HCT116 (cell line): ENCODE measurements at regions not wholly inside any gene's neighbourhood (a gene's known extent, or its start where the extent isn't known, plus 50 kb on each side); places are given as distances from the start of the nearest gene placed in this dataset.
A peak's percentile ranks its signal among the peaks of the same experiment; 100 is the strongest.

Experiments used
- ATAC-seq: fragments of 200-7000 bp; cut with Tn5 transposase; 2 replicates; pipeline ENCODE4 v1.9.1; 2020; ENCODE audit warnings: mild to moderate bottlenecking, moderate library complexity
- BruUV-seq: library from RNA; stranded (reverse); fragments of 400-500 nt; replicated peaks from 2 replicates; lab custom pipeline; 2021; lab: Mats Ljungman, UMichigan
- CTCF ChIA-PET: fragments of 300-600 bp; sonication (Branson Sonifier 250); formaldehyde crosslinking; loops from one replicate; lab custom pipeline; 2021; ENCODE audit warnings: antibody characterized with exemption; lab: Charles Lee
- POLR2A ChIA-PET: fragments of 300-600, 350-600 bp; sonication (Branson Sonifier 250); formaldehyde crosslinking; loops from one replicate; lab custom pipeline; 2021; ENCODE audit warnings: antibody characterized with exemption; lab: Charles Lee
- RAD21 ChIA-PET, 2 experiments: fragments of 300-600 bp; sonication (Branson Sonifier 250); formaldehyde crosslinking; loops; one replicate each; lab custom pipeline; 2023; ENCODE audit warnings: low total read pairs in 2 of 2; ENCODE audit not compliant: uncharacterized antibody in 2 of 2, unreplicated experiment in 2 of 2, low non-redundant PET in 1 of 2; lab: Charles Lee
- DNase-seq: peaks from one replicate; pipeline ENCODE4 v3.0.0-alpha.2; 2010; ENCODE audit warnings: low read depth, low spot score
- H2AFZ ChIP-seq: fragments of 200-600 bp; shearing (Covaris generic), sonication (generic); 2 replicates; pipeline ENCODE4 v1.6.1; 2017; ENCODE audit warnings: low read depth, mixed run types, mixed read lengths, antibody characterized with exemption, low read length; ENCODE audit not compliant: poor library complexity, severe bottlenecking
- H3K27ac ChIP-seq: 2 replicates; pipeline ENCODE4 v1.5.1; 2012; ENCODE audit warnings: low read depth, low read length
- H3K27me3 ChIP-seq: fragments of 200-600 bp; sonication (generic); 2 replicates; pipeline ENCODE4 v1.6.1; 2016; ENCODE audit warnings: mixed run types, low read length, mixed read lengths; ENCODE audit not compliant: insufficient read depth
- H3K36me3 ChIP-seq, 2 experiments: fragments of 200-500 bp in 1 of 2; fragments of 200-600 bp in 1 of 2; sonication (Bioruptor generic) in 1 of 2; sonication (generic) in 1 of 2; 2 replicates each; pipeline versions ENCODE4 v1.5.1 to v1.6.1; 2014 to 2016; ENCODE audit warnings: low read length in 2 of 2, inconsistent platforms in 1 of 2, mixed read lengths in 1 of 2, mixed run types in 1 of 2; ENCODE audit not compliant: insufficient read depth in 2 of 2, control insufficient read depth in 1 of 2
- H3K4me1 ChIP-seq, 2 experiments: fragments of 200-600 bp in 1 of 2; sonication (generic) in 1 of 2; 2 replicates each; pipeline versions ENCODE4 v1.5.1 to v1.6.1; 2012 to 2017; ENCODE audit warnings: low read length in 2 of 2, inconsistent platforms in 1 of 2, mild to moderate bottlenecking in 1 of 2, mixed read lengths in 1 of 2, mixed run types in 1 of 2, moderate library complexity in 1 of 2; ENCODE audit not compliant: insufficient read depth in 2 of 2, control insufficient read depth in 1 of 2
- H3K4me2 ChIP-seq: fragments of 200-600 bp; sonication (generic); 2 replicates; pipeline ENCODE4 v1.6.1; 2017; ENCODE audit warnings: mixed run types, low read length, mixed read lengths
- H3K4me3 ChIP-seq, 2 experiments: fragments of 200-600 bp in 1 of 2; sonication (generic) in 1 of 2; replicated peaks in 1 of 2; 2 replicates each; pipeline ENCODE4 v1.5.1; 2011 to 2016; ENCODE audit warnings: low read length in 2 of 2, control low read depth in 1 of 2, low read depth in 1 of 2, mild to moderate bottlenecking in 1 of 2, mixed read lengths in 1 of 2, mixed run types in 1 of 2
- H3K79me2 ChIP-seq: fragments of 200-600 bp; sonication (generic); 2 replicates; pipeline ENCODE4 v1.6.1; 2017; ENCODE audit warnings: mild to moderate bottlenecking, mixed run types, low read length, moderate library complexity, mixed read lengths; ENCODE audit not compliant: insufficient read depth
- H3K9ac ChIP-seq: fragments of 200-600 bp; sonication (generic); 2 replicates; pipeline ENCODE4 v1.6.1; 2016; ENCODE audit warnings: low read length, mixed read lengths
- H3K9me2 ChIP-seq: fragments of 200-600 bp; sonication (generic), shearing (Covaris generic); 2 replicates; pipeline ENCODE4 v1.6.1; 2017; ENCODE audit warnings: mixed run types, mild to moderate bottlenecking, moderate library complexity; ENCODE audit not compliant: insufficient read depth
- H3K9me3 ChIP-seq, 2 experiments: fragments of 200-500 bp in 1 of 2; fragments of 200-600 bp in 1 of 2; sonication (Bioruptor generic) in 1 of 2; sonication (generic) in 1 of 2; 2 replicates each; pipeline ENCODE4 v1.6.1; 2014 to 2017; ENCODE audit warnings: low read length in 2 of 2, mixed read lengths in 2 of 2, inconsistent platforms in 1 of 2, low read depth in 1 of 2, mild to moderate bottlenecking in 1 of 2, mixed run types in 1 of 2, moderate library complexity in 1 of 2; ENCODE audit not compliant: control insufficient read depth in 1 of 2, insufficient read depth in 1 of 2
- H4K20me1 ChIP-seq: fragments of 200-600 bp; sonication (generic), shearing (Covaris generic); 2 replicates; pipeline ENCODE4 v1.6.1; 2017; ENCODE audit warnings: mixed run types, mild to moderate bottlenecking, moderate library complexity; ENCODE audit not compliant: insufficient read depth
- CBX3 ChIP-seq: IDR thresholded peaks from 2 replicates; pipeline ENCODE4 v1.6.1; 2012; ENCODE audit warnings: low read depth
- CEBPB ChIP-seq: IDR thresholded peaks from 2 replicates; pipeline ENCODE4 v1.6.1; 2012; ENCODE audit warnings: low read depth
- ELF1 ChIP-seq: IDR thresholded peaks from 2 replicates; pipeline ENCODE4 v1.6.1; 2012; ENCODE audit warnings: low read depth, borderline replicate concordance
- EZH2 ChIP-seq: fragments of 200-600 bp; sonication (generic); IDR thresholded peaks from 2 replicates; pipeline ENCODE4 v1.6.1; 2017; ENCODE audit warnings: antibody characterized with exemption, mixed run types
- EZH2phosphoT487 ChIP-seq: fragments of 200-600 bp; IDR thresholded peaks from 2 replicates; pipeline ENCODE4 v1.6.1; 2018; ENCODE audit warnings: antibody characterized with exemption, borderline replicate concordance
- POLR2A ChIP-seq: IDR thresholded peaks from 2 replicates; pipeline ENCODE4 v1.7.0; 2011; ENCODE audit warnings: borderline replicate concordance; ENCODE audit not compliant: insufficient read depth, insufficient read length; ENCODE audit errors: extremely low read depth
- SRF ChIP-seq: IDR thresholded peaks from 2 replicates; pipeline ENCODE4 v1.6.1; 2012; ENCODE audit warnings: low read depth
- ZNF274 ChIP-seq: fragments of 200-500 bp; sonication (Bioruptor generic); IDR thresholded peaks from 2 replicates; pipeline ENCODE4 v1.6.1; 2014; ENCODE audit warnings: mild to moderate bottlenecking, low read depth, low read length, inconsistent platforms
- intact Hi-C: fragments of 100-400 bp; cut with micrococcal nuclease; formaldehyde crosslinking; loops from 2 replicates; pipeline ENCODE4 v1.10.0; 2022
- TF ChIP-seq, protein P1 (sequence below), 3 experiments: fragments of 200-600 bp in 1 of 3; sonication (generic) in 1 of 3; IDR thresholded peaks in 2 of 3; conservative IDR thresholded peaks in 1 of 3; 2 replicates each; pipeline ENCODE4 v1.5.1; 2012 to 2017; ENCODE audit warnings: low read depth in 2 of 3, low read length in 2 of 3, antibody characterized with exemption in 1 of 3, borderline replicate concordance in 1 of 3, control low read depth in 1 of 3, mild to moderate bottlenecking in 1 of 3, mixed read lengths in 1 of 3, mixed run types in 1 of 3, moderate library complexity in 1 of 3; ENCODE audit not compliant: insufficient read depth in 1 of 3
- TF ChIP-seq, protein P2 (sequence below): IDR thresholded peaks from 2 replicates; pipeline ENCODE4 v1.6.1; 2012; ENCODE audit warnings: low read depth

GRCh38 chr21:35963920-35964451 is 96.3 kb downstream of the SETD4 start:
- no peaks in the 10 kb centered on the region for H3K79me2 ChIP-seq
- H3K27ac ChIP-seq: no peak overlapping the region
- no peak overlapping the region for H3K9ac ChIP-seq
- H3K27me3 ChIP-seq: no peaks in the 10 kb centered on the region
- ChIA-PET CTCF (no interaction called here), RAD21 (no interaction called here)
- no peaks in the 10 kb centered on the region for H3K9me2 ChIP-seq
- no peaks in the 10 kb centered on the region for H4K20me1 ChIP-seq
- H3K4me2 ChIP-seq: no peak overlapping the region
- no TSS peak for BruUV-seq
- H2AFZ ChIP-seq: no peak overlapping the region
- intact Hi-C loops: no loop called here
- peak; percentile 33 for TF ChIP-seq POLR2A
- TF ChIP-seq, protein P1, sequence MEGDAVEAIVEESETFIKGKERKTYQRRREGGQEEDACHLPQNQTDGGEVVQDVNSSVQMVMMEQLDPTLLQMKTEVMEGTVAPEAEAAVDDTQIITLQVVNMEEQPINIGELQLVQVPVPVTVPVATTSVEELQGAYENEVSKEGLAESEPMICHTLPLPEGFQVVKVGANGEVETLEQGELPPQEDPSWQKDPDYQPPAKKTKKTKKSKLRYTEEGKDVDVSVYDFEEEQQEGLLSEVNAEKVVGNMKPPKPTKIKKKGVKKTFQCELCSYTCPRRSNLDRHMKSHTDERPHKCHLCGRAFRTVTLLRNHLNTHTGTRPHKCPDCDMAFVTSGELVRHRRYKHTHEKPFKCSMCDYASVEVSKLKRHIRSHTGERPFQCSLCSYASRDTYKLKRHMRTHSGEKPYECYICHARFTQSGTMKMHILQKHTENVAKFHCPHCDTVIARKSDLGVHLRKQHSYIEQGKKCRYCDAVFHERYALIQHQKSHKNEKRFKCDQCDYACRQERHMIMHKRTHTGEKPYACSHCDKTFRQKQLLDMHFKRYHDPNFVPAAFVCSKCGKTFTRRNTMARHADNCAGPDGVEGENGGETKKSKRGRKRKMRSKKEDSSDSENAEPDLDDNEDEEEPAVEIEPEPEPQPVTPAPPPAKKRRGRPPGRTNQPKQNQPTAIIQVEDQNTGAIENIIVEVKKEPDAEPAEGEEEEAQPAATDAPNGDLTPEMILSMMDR (IDR thresholded peaks at IDR 0.05 in 2 of 3, conservative IDR thresholded peaks at IDR 0.05 in 1 of 3; ENCODE audit: borderline replicate concordance in 1 of 3, insufficient read depth in 1 of 3, low read depth in 2 of 3, low read length in 2 of 3): no peak
- TF ChIP-seq, all 23 proteins: peak for 1
- ATAC-seq (no peak), DNase-seq (no peak)
- no peak overlapping the region for H3K4me3 ChIP-seq
- POLR2A ChIA-PET: interaction anchor here (1.6 kb wide), 1 partner anchor 16 kb away, joined by 3 read pairs; no protein-coding TSS in a partner anchor
- H3K36me3 ChIP-seq: no peaks in the 10 kb centered on the region
- H3K4me1 ChIP-seq: no peaks in the 10 kb centered on the region
- H3K9me3 ChIP-seq: no peaks in the 10 kb centered on the region

GRCh38 chr21:35962917-35963316 is 97.4 kb downstream of the SETD4 start:
- H3K9me2 ChIP-seq: no peaks in the 10 kb centered on the region
- H3K36me3 ChIP-seq: no peaks in the 10 kb centered on the region
- no peak overlapping the region for H3K27ac ChIP-seq
- H3K27me3 ChIP-seq: no peaks in the 10 kb centered on the region
- intact Hi-C loops: no loop called here
- ATAC-seq: no peak
- DNase-seq: no peak
- no peak overlapping the region for H3K4me3 ChIP-seq
- POLR2A ChIA-PET: no interaction called here
- H3K9me3 ChIP-seq: no peaks in the 10 kb centered on the region
- no peak overlapping the region for H2AFZ ChIP-seq
- CTCF ChIA-PET: no interaction called here
- H3K9ac ChIP-seq: no peak overlapping the region
- RAD21 ChIA-PET: no interaction called here
- H3K4me1 ChIP-seq: no peaks in the 10 kb centered on the region
- H3K4me2 ChIP-seq: no peak overlapping the region
- BruUV-seq: no TSS peak
- no peaks in the 10 kb centered on the region for H4K20me1 ChIP-seq
- H3K79me2 ChIP-seq: no peaks in the 10 kb centered on the region
- TF ChIP-seq, protein P2, sequence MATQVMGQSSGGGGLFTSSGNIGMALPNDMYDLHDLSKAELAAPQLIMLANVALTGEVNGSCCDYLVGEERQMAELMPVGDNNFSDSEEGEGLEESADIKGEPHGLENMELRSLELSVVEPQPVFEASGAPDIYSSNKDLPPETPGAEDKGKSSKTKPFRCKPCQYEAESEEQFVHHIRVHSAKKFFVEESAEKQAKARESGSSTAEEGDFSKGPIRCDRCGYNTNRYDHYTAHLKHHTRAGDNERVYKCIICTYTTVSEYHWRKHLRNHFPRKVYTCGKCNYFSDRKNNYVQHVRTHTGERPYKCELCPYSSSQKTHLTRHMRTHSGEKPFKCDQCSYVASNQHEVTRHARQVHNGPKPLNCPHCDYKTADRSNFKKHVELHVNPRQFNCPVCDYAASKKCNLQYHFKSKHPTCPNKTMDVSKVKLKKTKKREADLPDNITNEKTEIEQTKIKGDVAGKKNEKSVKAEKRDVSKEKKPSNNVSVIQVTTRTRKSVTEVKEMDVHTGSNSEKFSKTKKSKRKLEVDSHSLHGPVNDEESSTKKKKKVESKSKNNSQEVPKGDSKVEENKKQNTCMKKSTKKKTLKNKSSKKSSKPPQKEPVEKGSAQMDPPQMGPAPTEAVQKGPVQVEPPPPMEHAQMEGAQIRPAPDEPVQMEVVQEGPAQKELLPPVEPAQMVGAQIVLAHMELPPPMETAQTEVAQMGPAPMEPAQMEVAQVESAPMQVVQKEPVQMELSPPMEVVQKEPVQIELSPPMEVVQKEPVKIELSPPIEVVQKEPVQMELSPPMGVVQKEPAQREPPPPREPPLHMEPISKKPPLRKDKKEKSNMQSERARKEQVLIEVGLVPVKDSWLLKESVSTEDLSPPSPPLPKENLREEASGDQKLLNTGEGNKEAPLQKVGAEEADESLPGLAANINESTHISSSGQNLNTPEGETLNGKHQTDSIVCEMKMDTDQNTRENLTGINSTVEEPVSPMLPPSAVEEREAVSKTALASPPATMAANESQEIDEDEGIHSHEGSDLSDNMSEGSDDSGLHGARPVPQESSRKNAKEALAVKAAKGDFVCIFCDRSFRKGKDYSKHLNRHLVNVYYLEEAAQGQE: no peak
- TF ChIP-seq CEBPB (no peak), ZNF274 (no peak), EZH2phosphoT487 (no peak), EZH2 (no peak), SRF (no peak), CBX3 (no peak), ELF1 (no peak), POLR2A (no peak)
- TF ChIP-seq, protein P1 (IDR thresholded peaks at IDR 0.05 in 2 of 3, conservative IDR thresholded peaks at IDR 0.05 in 1 of 3; ENCODE audit: borderline replicate concordance in 1 of 3, insufficient read depth in 1 of 3, low read depth in 2 of 3, low read length in 2 of 3): no peak
